Testis (tissue), 2 donors: ENCODE measurements at regions not wholly inside any gene's neighbourhood (a gene's known extent, or its start where the extent isn't known, plus 50 kb on each side); places are given as distances from the start of the nearest gene placed in this dataset.
A peak's percentile ranks its signal among the peaks of the same experiment; 100 is the strongest.

ENCODE experiments used
- DNase-seq: peaks from one replicate; pipeline ENCODE4 v3.0.0-alpha.2; 2019
- H3K27ac ChIP-seq, 2 donors: fragments of 200-600 bp; sonication (generic); one replicate each; pipeline ENCODE4 v1.5.1; 2019
- H3K27me3 ChIP-seq: fragments of 200-600 bp; sonication (generic); one replicate; pipeline ENCODE4 v1.5.1; 2019
- H3K36me3 ChIP-seq: fragments of 200-600 bp; sonication (generic); one replicate; pipeline ENCODE4 v1.5.1; 2017; ENCODE audit warnings: low read depth; ENCODE audit errors: missing control alignments
- H3K4me1 ChIP-seq: fragments of 200-600 bp; sonication (generic); one replicate; pipeline ENCODE4 v1.5.1; 2019
- H3K4me3 ChIP-seq, 2 donors: fragments of 200-600 bp; sonication (generic); one replicate each; pipeline ENCODE4 v1.5.1; 2017 to 2019
- H3K9me3 ChIP-seq: fragments of 200-600 bp; sonication (generic); one replicate; pipeline ENCODE4 v1.5.1; 2017
- CTCF ChIP-seq, 3 experiments: fragments of 450-650 bp in 2 of 3; fragments of 200-600 bp in 1 of 3; sonication (generic) in 1 of 3; IDR thresholded peaks; one replicate each; pipeline ENCODE4 v1.5.1; 2016 to 2019; ENCODE audit warnings: antibody characterized with exemption in 3 of 3, mild to moderate bottlenecking in 2 of 3, moderate library complexity in 1 of 3
- POLR2A ChIP-seq: fragments of 450-650 bp; IDR thresholded peaks from one replicate; pipeline ENCODE4 v1.6.1; 2017; ENCODE audit warnings: antibody characterized with exemption, mild to moderate bottlenecking, moderate library complexity
- WGBS, 2 donors: methylation state at CpG; one replicate each; pipeline ENCODE4 v1.1.5; 2018; 5-methylcytosine and 5-hydroxymethylcytosine counted together
- intact Hi-C: fragments of 100-400 bp; cut with DNase I; formaldehyde crosslinking; loops from one replicate; pipeline ENCODE4 v1.15.1; 2023; ENCODE audit warnings: low total_unique reads

- DNase-seq = no peak
- no peak for TF ChIP-seq POLR2A
- no peak for TF ChIP-seq CTCF (IDR thresholded peaks at IDR 0.05)
- intact Hi-C loops = no loop called here
- Histone ChIP-seq H3K27me3 (no peaks in the 10 kb centered on the region), H3K4me1 (no peaks in the 10 kb centered on the region), H3K4me3 (no peak overlapping the region), H3K36me3 (no peaks in the 10 kb centered on the region), H3K27ac (peak overlapping the region in 1 of 2 donors; percentile 52), H3K9me3 (no peaks in the 10 kb centered on the region)
- WGBS, 2 donors = 52 to 65% methylated on average over 3 of the region's 3 CpGs
These were observed 925.1 kb upstream of the NR2F2 start for GRCh38 chr15:95405447-95405846.

- Histone ChIP-seq H3K9me3 (no peaks in the 10 kb centered on the region), H3K27me3 (no peaks in the 10 kb centered on the region), H3K4me3 (no peak overlapping the region), H3K27ac (no peak overlapping the region), H3K36me3 (no peaks in the 10 kb centered on the region), H3K4me1 (no peaks in the 10 kb centered on the region)
- no peak for DNase-seq
- TF ChIP-seq POLR2A (no peak), CTCF (IDR thresholded peaks at IDR 0.05) (no peak)
- intact Hi-C loops = no loop called here
These were observed 923.0 kb upstream of the NR2F2 start for GRCh38 chr15:95407534-95407933.

- Histone ChIP-seq H3K9me3 (no peaks in the 10 kb centered on the region), H3K27ac (no peak overlapping the region), H3K4me3 (no peak overlapping the region), H3K27me3 (no peaks in the 10 kb centered on the region), H3K36me3 (no peaks in the 10 kb centered on the region), H3K4me1 (no peaks in the 10 kb centered on the region)
- WGBS, 2 donors = 33 to 39% methylated on average over 2 of the region's 2 CpGs
- TF ChIP-seq POLR2A (no peak), CTCF (IDR thresholded peaks at IDR 0.05) (no peak)
- no peak for DNase-seq
- intact Hi-C loops = no loop called here
These were observed 921.3 kb upstream of the NR2F2 start for GRCh38 chr15:95409211-95409610.

- WGBS, 2 donors = 69 to 76% methylated on average over 4 of the region's 4 CpGs
- TF ChIP-seq POLR2A (no peak), CTCF (IDR thresholded peaks at IDR 0.05) (no peak)
- DNase-seq = no peak
- Histone ChIP-seq H3K27ac (no peak overlapping the region), H3K9me3 (no peaks in the 10 kb centered on the region), H3K27me3 (no peaks in the 10 kb centered on the region), H3K4me1 (no peaks in the 10 kb centered on the region), H3K36me3 (no peaks in the 10 kb centered on the region), H3K4me3 (no peak overlapping the region)
- intact Hi-C loops = no loop called here
These were observed 920.7 kb upstream of the NR2F2 start for GRCh38 chr15:95409626-95410310.

- Histone ChIP-seq H3K4me3 (no peak overlapping the region), H3K9me3 (no peaks in the 10 kb centered on the region), H3K27ac (no peak overlapping the region), H3K36me3 (no peaks in the 10 kb centered on the region), H3K4me1 (no peaks in the 10 kb centered on the region), H3K27me3 (no peaks in the 10 kb centered on the region)
- intact Hi-C loops = no loop called here
- WGBS, 2 donors = 84 to 94% methylated on average over 4 of the region's 4 CpGs
- DNase-seq = peak; percentile 35
- TF ChIP-seq CTCF (IDR thresholded peaks at IDR 0.05) (no peak), POLR2A (no peak)
These were observed 919.7 kb upstream of the NR2F2 start for GRCh38 chr15:95410757-95411156.
